ENCODE measurements at regions not wholly inside any gene's neighbourhood (a gene's known extent, or its start where the extent isn't known, plus 50 kb on each side); places are given as distances from the start of the nearest gene placed in this dataset.

GRCh38 chr18:10387399-10387798, 67.0 kb upstream of the APCDD1 start:
- CTCF ChIA-PET: interaction anchor here (0.5 to 1.1 kb wide), 2 partner anchors 9 to 17 kb away, joined by 3 read pairs; no protein-coding TSS in a partner anchor
- no peak overlapping the region for H2AFZ ChIP-seq (replicated peaks; ENCODE audit: low read length, poor library complexity)
- H3K9ac ChIP-seq (ENCODE audit: low read depth, low read length): no peak overlapping the region
- no peak overlapping the region for H3K4me3 ChIP-seq (ENCODE audit: insufficient read depth, low read depth, low read length)
- no peak overlapping the region for H3K27ac ChIP-seq (ENCODE audit: insufficient read depth, low read length)
- H3K23ac ChIP-seq (ENCODE audit: low read depth, low read length): no peak overlapping the region
- H2BK20ac ChIP-seq (ENCODE audit: low read depth, low read length): no peak overlapping the region
- H4K20me1 ChIP-seq (ENCODE audit: insufficient read depth, low read length): no peaks in the 10 kb centered on the region
- dilution Hi-C loops (cut with HindIII; ENCODE audit: low sequenced_read_pairs, unreplicated experiment): no loop called here
- intact Hi-C loops (cut with micrococcal nuclease): no loop called here
- H4K91ac ChIP-seq (ENCODE audit: insufficient read depth, low read depth, low read length): no peak overlapping the region
- no CpG with 5 or more reads among the region's 3 CpGs for WGBS, 2 experiments (ENCODE audit: extremely low coverage in 2 of 2, insufficient read length in 1 of 2)
- H3K9me1 ChIP-seq (ENCODE audit: insufficient read depth, low read length): no peaks in the 10 kb centered on the region
- no peaks in the 10 kb centered on the region for H3K36me3 ChIP-seq (ENCODE audit: control insufficient read depth, insufficient read depth, low read length)
- no peaks in the 10 kb centered on the region for H3K27me3 ChIP-seq (ENCODE audit: control insufficient read depth, insufficient read depth, low read length)
- POLR2A ChIA-PET (ENCODE audit: unreplicated experiment): no interaction called here
- DNase-seq (no peak), ATAC-seq (ENCODE audit: low read depth) (no peak)
- no peak overlapping the region for H2AK9ac ChIP-seq (replicated peaks; ENCODE audit: low read depth, low read length, poor library complexity)
- no peak overlapping the region for H2BK15ac ChIP-seq (ENCODE audit: low read depth, low read length)
- no peak overlapping the region for H3K4me2 ChIP-seq (ENCODE audit: low read depth, low read length)
- no peaks in the 10 kb centered on the region for H3K79me1 ChIP-seq (ENCODE audit: low read depth in 1 of 2, low read length in 2 of 2)
- H3K9me3 ChIP-seq (ENCODE audit: control insufficient read depth, insufficient read depth, low read length): no peaks in the 10 kb centered on the region
- no peak overlapping the region for H2AK5ac ChIP-seq (ENCODE audit: low read depth, low read length)
- no peak overlapping the region; the same call in 1 of the 2 replicates for H3K14ac ChIP-seq (replicated peaks; ENCODE audit: low read depth, low read length)
- H2BK5ac ChIP-seq (ENCODE audit: low read depth, low read length, poor library complexity, severe bottlenecking): no peak overlapping the region
- H3K4me1 ChIP-seq (ENCODE audit: control insufficient read depth, insufficient read depth, low read length): peaks cover 4% of the 10 kb centered on the region
- H4K8ac ChIP-seq (ENCODE audit: low read depth in 2 of 2, low read length in 2 of 2): no peak overlapping the region
- BruUV-seq (replicated peaks): no TSS peak
- no peak overlapping the region for H2BK120ac ChIP-seq (ENCODE audit: low read depth, low read length)
- in situ Hi-C loops (cut with MboI; ENCODE audit: low sequenced_read_pairs): no loop called here
- H4K5ac ChIP-seq (ENCODE audit: low read depth, low read length): no peak overlapping the region
- no peak for TF ChIP-seq FOS (IDR thresholded peaks at IDR 0.05; ENCODE audit: low read depth, low read length)
- no peak for TF ChIP-seq BHLHE40 (IDR thresholded peaks at IDR 0.05; ENCODE audit: low read depth, low read length)
- no peak for TF ChIP-seq MAZ (IDR thresholded peaks at IDR 0.05; ENCODE audit: borderline replicate concordance, low read depth, low read length)
- no peak for TF ChIP-seq MXI1 (IDR thresholded peaks at IDR 0.05; ENCODE audit: borderline replicate concordance, low read depth, low read length)
- no peak for TF ChIP-seq ELK1 (IDR thresholded peaks at IDR 0.05; ENCODE audit: borderline replicate concordance, low read depth, low read length)
- H3K4ac ChIP-seq (ENCODE audit: low read depth, low read length): no peak overlapping the region
- H3K18ac ChIP-seq (ENCODE audit: low read depth, low read length): no peak overlapping the region; the same call in 1 of the 2 replicates
- no peak overlapping the region for H3K56ac ChIP-seq (ENCODE audit: extremely low read depth, insufficient read depth, low read length)

Data from IMR-90 (cell line).